Lower leg skin (tissue), 4 donors: ENCODE measurements at regions not wholly inside any gene's neighbourhood (a gene's known extent, or its start where the extent isn't known, plus 50 kb on each side); places are given as distances from the start of the nearest gene placed in this dataset.

ENCODE experiments used
- DNase-seq, 2 donors: peaks; one replicate each; pipeline ENCODE4 v3.0.0-alpha.2; 2019; ENCODE audit warnings: low spot score in 2 of 2
- H3K4me3 ChIP-seq: fragments of 200-600 bp; sonication (generic); 2 replicates; pipeline ENCODE4 v1.5.1; 2017; ENCODE audit warnings: mild to moderate bottlenecking, low read depth; ENCODE audit not compliant: poor library complexity, severe bottlenecking
- CTCF ChIP-seq, 3 donors: fragments of 450-650 bp; IDR thresholded peaks; one replicate each; pipeline ENCODE4 v1.5.1; 2016; ENCODE audit warnings: antibody characterized with exemption in 3 of 3, mild to moderate bottlenecking in 3 of 3, moderate library complexity in 2 of 3
- POLR2A ChIP-seq, 2 donors: fragments of 450-650 bp; IDR thresholded peaks; one replicate each; pipeline ENCODE4 v1.6.1; 2016 to 2017; ENCODE audit warnings: antibody characterized with exemption in 2 of 2, mild to moderate bottlenecking in 1 of 2, moderate library complexity in 1 of 2
- WGBS, 2 donors: methylation state at CpG; one replicate each; pipeline ENCODE4 v1.1.5; 2018; 5-methylcytosine and 5-hydroxymethylcytosine counted together
- intact Hi-C: fragments of 100-400 bp; cut with DNase I; formaldehyde crosslinking; loops from one replicate; pipeline ENCODE4 v1.15.0; 2023; ENCODE audit warnings: low total_unique reads

GRCh38 chr12:107144441-107144840 is 51.1 kb upstream of the CRY1 start:
- no peak overlapping the region for H3K4me3 ChIP-seq
- intact Hi-C loops: no loop called here
- 85 to 87% methylated on average over 7 of the region's 7 CpGs for WGBS, 2 donors
- DNase-seq: no peak
- no peak for TF ChIP-seq CTCF (IDR thresholded peaks at IDR 0.05)
- TF ChIP-seq POLR2A (IDR thresholded peaks at IDR 0.05): no peak

GRCh38 chr12:107144990-107145389 is 51.6 kb upstream of the CRY1 start:
- H3K4me3 ChIP-seq: no peak overlapping the region
- no peak for TF ChIP-seq POLR2A (IDR thresholded peaks at IDR 0.05)
- no peak for DNase-seq
- 51 to 59% methylated on average over 2 of the region's 2 CpGs for WGBS, 2 donors
- intact Hi-C loops: no loop called here

GRCh38 chr12:107145397-107145796 is 52.0 kb upstream of the CRY1 start:
- DNase-seq: no peak
- no peak for TF ChIP-seq POLR2A (IDR thresholded peaks at IDR 0.05)
- TF ChIP-seq CTCF (IDR thresholded peaks at IDR 0.05): no peak
- 61 to 64% methylated on average over 6 of the region's 6 CpGs for WGBS, 2 donors
- H3K4me3 ChIP-seq: no peak overlapping the region
- intact Hi-C loops: no loop called here

GRCh38 chr12:107148107-107148506 is 54.8 kb upstream of the CRY1 start:
- no peak for DNase-seq
- intact Hi-C loops: no loop called here
- WGBS, 2 donors: 58 to 65% methylated on average over 2 of the region's 2 CpGs
- no peak overlapping the region for H3K4me3 ChIP-seq
- TF ChIP-seq CTCF (IDR thresholded peaks at IDR 0.05) (no peak), POLR2A (IDR thresholded peaks at IDR 0.05) (no peak)

- WGBS, 2 donors: 87 to 96% methylated on average over 3 of the region's 3 CpGs
- DNase-seq: no peak
- intact Hi-C loops: no loop called here
- TF ChIP-seq CTCF (IDR thresholded peaks at IDR 0.05): no peak
- TF ChIP-seq POLR2A (IDR thresholded peaks at IDR 0.05): no peak
- no peak overlapping the region for H3K4me3 ChIP-seq
These were observed 59.0 kb upstream of the CRY1 start for GRCh38 chr12:107152315-107152714.

- no peak for DNase-seq
- TF ChIP-seq POLR2A (IDR thresholded peaks at IDR 0.05) (no peak), CTCF (IDR thresholded peaks at IDR 0.05) (no peak)
- no peak overlapping the region for H3K4me3 ChIP-seq
- intact Hi-C loops: no loop called here
- WGBS, 2 donors: 83 to 89% methylated on average over 2 of the region's 2 CpGs
These were observed 66.1 kb upstream of the CRY1 start for GRCh38 chr12:107159384-107159900.
